SU-DHL-6 (cell line): ENCODE measurements at regions not wholly inside any gene's neighbourhood (a gene's known extent, or its start where the extent isn't known, plus 50 kb on each side); places are given as distances from the start of the nearest gene placed in this dataset.

Experiments
- H2AFZ ChIP-seq: fragments of 200-600 bp; sonication (generic); 2 replicates; pipeline ENCODE4 v1.6.1; 2014; ENCODE audit warnings: low read depth, mild to moderate bottlenecking, moderate library complexity, mixed read lengths, antibody characterized with exemption, low read length; ENCODE audit not compliant: severe bottlenecking
- H3F3A ChIP-seq: fragments of 200-600 bp; shearing (Covaris generic); 2 replicates; pipeline ENCODE4 v1.6.0; 2016; ENCODE audit warnings: antibody characterized with exemption, mild to moderate bottlenecking; ENCODE audit not compliant: insufficient read depth
- H3K27ac ChIP-seq: fragments of 200-600 bp; sonication (generic); 2 replicates; pipeline ENCODE4 v1.5.1; 2016; ENCODE audit warnings: low read depth, mild to moderate bottlenecking, low read length, moderate library complexity, mixed read lengths
- H3K27me3 ChIP-seq: fragments of 200-600 bp; sonication (generic), shearing (Covaris generic); 2 replicates; pipeline ENCODE4 v1.6.0; 2014; ENCODE audit warnings: mild to moderate bottlenecking, low read length
- H3K36me3 ChIP-seq: fragments of 200-600 bp; sonication (generic); 2 replicates; pipeline ENCODE4 v1.6.1; 2014; ENCODE audit warnings: mild to moderate bottlenecking, low read length, mixed read lengths
- H3K4me2 ChIP-seq: fragments of 300-600, 200-600 bp; shearing (Covaris generic), sonication (generic); 2 replicates; pipeline ENCODE4 v1.6.0; 2014; ENCODE audit warnings: low read length, low read depth, mild to moderate bottlenecking; ENCODE audit not compliant: poor library complexity, severe bottlenecking
- H3K4me3 ChIP-seq: fragments of 200-600 bp; sonication (generic); 2 replicates; pipeline ENCODE4 v1.5.1; 2014; ENCODE audit warnings: antibody characterized with exemption, low read length, mild to moderate bottlenecking, mixed read lengths; ENCODE audit not compliant: insufficient read depth, poor library complexity, severe bottlenecking
- H3K79me2 ChIP-seq: fragments of 200-600 bp; sonication (generic); 2 replicates; pipeline ENCODE4 v1.6.1; 2014; ENCODE audit warnings: mild to moderate bottlenecking, low read length, moderate library complexity; ENCODE audit not compliant: insufficient read depth
- H3K9ac ChIP-seq: fragments of 200-600 bp; sonication (generic); 2 replicates; pipeline ENCODE4 v1.7.0; 2014; ENCODE audit warnings: mild to moderate bottlenecking, low read length
- H3K9me2 ChIP-seq: fragments of 200-600 bp; sonication (generic); replicated peaks from 2 replicates; pipeline ENCODE4 v1.6.1; 2014; ENCODE audit warnings: low read length; ENCODE audit not compliant: insufficient read depth
- H3K9me3 ChIP-seq: fragments of 200-600 bp; sonication (generic); 2 replicates; pipeline ENCODE4 v1.6.1; 2014; ENCODE audit warnings: low read length, mixed read lengths; ENCODE audit not compliant: insufficient read depth
- H4K20me1 ChIP-seq: fragments of 200-600 bp; sonication (generic); 2 replicates; pipeline ENCODE4 v1.6.1; 2014; ENCODE audit warnings: low read depth, mild to moderate bottlenecking, antibody characterized with exemption, low read length, moderate library complexity, mixed read lengths
- CTCF ChIP-seq: fragments of 200-600 bp; sonication (generic); IDR thresholded peaks from one replicate; pipeline ENCODE4 v1.5.1; 2017; ENCODE audit warnings: antibody characterized with exemption, mild to moderate bottlenecking, low read length, moderate library complexity; ENCODE audit not compliant: insufficient read depth, poor library complexity, severe bottlenecking
- EZH2phosphoT487 ChIP-seq: fragments of 200-600 bp; sonication (generic), shearing (Covaris generic); conservative IDR thresholded peaks from 2 replicates; pipeline ENCODE4 v1.6.1; 2018; ENCODE audit warnings: mild to moderate bottlenecking, antibody characterized with exemption, low read length, moderate library complexity, mixed read lengths

- no peaks in the 10 kb centered on the region for H3K27me3 ChIP-seq
- no peak overlapping the region for H3K27ac ChIP-seq
- H3K79me2 ChIP-seq = no peaks in the 10 kb centered on the region
- no peaks in the 10 kb centered on the region for H3K9me2 ChIP-seq
- no peaks in the 10 kb centered on the region for H3F3A ChIP-seq
- TF ChIP-seq EZH2phosphoT487 (no peak), CTCF (no peak)
- H3K9ac ChIP-seq = no peak overlapping the region
- no peak overlapping the region for H2AFZ ChIP-seq
- H3K4me2 ChIP-seq = no peak overlapping the region
- H3K4me3 ChIP-seq = no peak overlapping the region
- no peaks in the 10 kb centered on the region for H4K20me1 ChIP-seq
- no peaks in the 10 kb centered on the region for H3K9me3 ChIP-seq
- no peaks in the 10 kb centered on the region for H3K36me3 ChIP-seq
These were observed 213.4 kb downstream of the CBLN1 start for GRCh38 chr16:49068224-49068623.

GRCh38 chr16:49067776-49068175, 213.9 kb downstream of the CBLN1 start:
- Histone ChIP-seq H3K36me3 (no peaks in the 10 kb centered on the region), H3F3A (no peaks in the 10 kb centered on the region), H3K4me3 (no peak overlapping the region), H2AFZ (no peak overlapping the region), H4K20me1 (no peaks in the 10 kb centered on the region), H3K27ac (no peak overlapping the region), H3K4me2 (no peak overlapping the region), H3K9me3 (no peaks in the 10 kb centered on the region), H3K9me2 (no peaks in the 10 kb centered on the region), H3K79me2 (no peaks in the 10 kb centered on the region), H3K27me3 (no peaks in the 10 kb centered on the region), H3K9ac (no peak overlapping the region)
- no peak for TF ChIP-seq EZH2phosphoT487

GRCh38 chr16:49061137-49061714, 220.4 kb downstream of the CBLN1 start:
- Histone ChIP-seq H3K79me2 (no peaks in the 10 kb centered on the region), H3F3A (no peaks in the 10 kb centered on the region), H4K20me1 (no peaks in the 10 kb centered on the region), H3K9me2 (no peaks in the 10 kb centered on the region), H3K4me2 (no peak overlapping the region), H3K36me3 (no peaks in the 10 kb centered on the region), H3K4me3 (no peak overlapping the region), H3K27me3 (no peaks in the 10 kb centered on the region), H3K9ac (no peak overlapping the region), H2AFZ (no peak overlapping the region), H3K27ac (no peak overlapping the region), H3K9me3 (no peaks in the 10 kb centered on the region)
- TF ChIP-seq CTCF = no peak
- TF ChIP-seq EZH2phosphoT487 = no peak

- TF ChIP-seq CTCF (no peak), EZH2phosphoT487 (no peak)
These were observed 220.9 kb downstream of the CBLN1 start for GRCh38 chr16:49060728-49061127.

More at GRCh38 chr16:49060728-49061127, 220.9 kb downstream of the CBLN1 start:
- H3K9me2 ChIP-seq = no peaks in the 10 kb centered on the region
- no peaks in the 10 kb centered on the region for H3K27me3 ChIP-seq
- no peak overlapping the region for H2AFZ ChIP-seq
- H4K20me1 ChIP-seq = no peaks in the 10 kb centered on the region
- no peaks in the 10 kb centered on the region for H3K9me3 ChIP-seq
- no peak overlapping the region for H3K9ac ChIP-seq
- no peak overlapping the region for H3K4me3 ChIP-seq
- no peak overlapping the region for H3K27ac ChIP-seq
- no peak overlapping the region for H3K4me2 ChIP-seq
- no peaks in the 10 kb centered on the region for H3K79me2 ChIP-seq
- H3F3A ChIP-seq = no peaks in the 10 kb centered on the region
- no peaks in the 10 kb centered on the region for H3K36me3 ChIP-seq
